ENCODE measurements at regions not wholly inside any gene's neighbourhood (a gene's known extent, or its start where the extent isn't known, plus 50 kb on each side); places are given as distances from the start of the nearest gene placed in this dataset.

DNA sequence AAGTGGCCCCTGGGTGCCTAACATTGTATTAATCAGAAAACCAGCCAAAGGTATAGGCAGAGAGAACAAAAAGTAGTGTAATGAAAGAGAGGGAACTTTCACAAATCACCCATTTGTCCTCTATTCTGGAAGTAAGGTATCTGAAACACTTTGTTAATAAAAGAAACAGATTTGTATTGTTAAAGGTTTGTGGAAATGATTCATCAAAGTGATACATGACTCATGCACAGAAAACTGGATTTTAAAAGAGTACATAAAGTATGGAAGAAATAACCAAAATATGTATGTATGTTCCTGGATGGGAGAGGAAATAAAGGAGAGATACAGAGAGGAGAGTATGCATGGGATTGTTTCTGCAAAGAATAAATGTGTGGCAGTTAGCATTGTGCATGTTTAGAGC, 126.8 kb downstream of the RGS21 start:
- TF ChIP-seq POLR2A (IDR thresholded peaks at IDR 0.05) (no peak), CTCF (IDR thresholded peaks at IDR 0.05) (no peak), POLR2AphosphoS5 (IDR thresholded peaks at IDR 0.05) (no peak)
